H9 (cell line): ENCODE measurements at regions not wholly inside any gene's neighbourhood (a gene's known extent, or its start where the extent isn't known, plus 50 kb on each side); places are given as distances from the start of the nearest gene placed in this dataset.

ENCODE experiments used
- DNase-seq: peaks from one replicate; pipeline ENCODE4 v3.0.0-alpha.2; 2017
- H2AFZ ChIP-seq: one replicate; pipeline ENCODE4 v1.6.1; 2013; ENCODE audit warnings: mild to moderate bottlenecking, low read length, control low read depth, moderate library complexity
- H2AK5ac ChIP-seq: 2 replicates; pipeline ENCODE4 v1.6.1; 2013; ENCODE audit warnings: low read length, control low read depth, mixed read lengths; ENCODE audit not compliant: insufficient read length
- H2BK120ac ChIP-seq: one replicate; pipeline ENCODE4 v1.6.1; 2013; ENCODE audit warnings: low read depth, mild to moderate bottlenecking, low read length, control low read depth, inconsistent platforms; ENCODE audit not compliant: poor library complexity, severe bottlenecking
- H2BK12ac ChIP-seq: 2 replicates; pipeline ENCODE4 v1.6.1; 2013; ENCODE audit warnings: low read length, control low read depth, mixed read lengths, low read depth; ENCODE audit not compliant: insufficient read length
- H2BK15ac ChIP-seq: 2 replicates; pipeline ENCODE4 v1.6.1; 2013; ENCODE audit warnings: low read depth, low read length, control low read depth
- H2BK20ac ChIP-seq: one replicate; pipeline ENCODE4 v1.6.1; 2013; ENCODE audit warnings: low read depth, mild to moderate bottlenecking, low read length, control low read depth, inconsistent platforms; ENCODE audit not compliant: poor library complexity, severe bottlenecking
- H2BK5ac ChIP-seq: 2 replicates; pipeline ENCODE4 v1.6.1; 2013; ENCODE audit warnings: low read length, control low read depth, mixed read lengths; ENCODE audit not compliant: insufficient read length
- H3K14ac ChIP-seq: 2 replicates; pipeline ENCODE4 v1.6.1; 2013; ENCODE audit warnings: low read length, control low read depth; ENCODE audit not compliant: insufficient read depth
- H3K18ac ChIP-seq: 2 replicates; pipeline ENCODE4 v1.6.1; 2013; ENCODE audit warnings: low read depth, mild to moderate bottlenecking, mixed read lengths, low read length, control low read depth; ENCODE audit not compliant: insufficient read length
- H3K23ac ChIP-seq: 2 replicates; pipeline ENCODE4 v1.6.1; 2013; ENCODE audit warnings: low read length, control low read depth, mixed read lengths, low read depth; ENCODE audit not compliant: insufficient read length
- H3K23me2 ChIP-seq: 2 replicates; pipeline ENCODE4 v1.6.1; 2013; ENCODE audit warnings: low read depth, mild to moderate bottlenecking, mixed read lengths, low read length, control low read depth; ENCODE audit not compliant: insufficient read length, poor library complexity, severe bottlenecking
- H3K27ac ChIP-seq: 2 replicates; pipeline ENCODE4 v1.5.1; 2013; ENCODE audit warnings: low read length, control low read depth, mixed read lengths, low read depth; ENCODE audit not compliant: insufficient read length
- H3K27me3 ChIP-seq: 2 replicates; pipeline ENCODE4 v1.6.1; 2013; ENCODE audit warnings: low read length, control low read depth, inconsistent platforms; ENCODE audit not compliant: insufficient read depth
- H3K4ac ChIP-seq: 2 replicates; pipeline ENCODE4 v1.6.1; 2013; ENCODE audit warnings: low read depth, mild to moderate bottlenecking, control low read depth, inconsistent platforms, low read length, moderate library complexity
- H3K4me1 ChIP-seq: 2 replicates; pipeline ENCODE4 v1.6.1; 2013; ENCODE audit warnings: low read length, control low read depth, inconsistent platforms; ENCODE audit not compliant: insufficient read depth
- H3K4me2 ChIP-seq: 2 replicates; pipeline ENCODE4 v1.6.1; 2013; ENCODE audit warnings: low read length, control low read depth, mixed read lengths; ENCODE audit not compliant: insufficient read length, insufficient read depth
- H3K56ac ChIP-seq: 2 replicates; pipeline ENCODE4 v1.6.1; 2013; ENCODE audit warnings: low read depth, mild to moderate bottlenecking, mixed read lengths, low read length, control low read depth; ENCODE audit not compliant: insufficient read length
- H3K79me1 ChIP-seq: 2 replicates; pipeline ENCODE4 v1.6.1; 2013; ENCODE audit warnings: low read depth, mild to moderate bottlenecking, moderate library complexity, low read length, control low read depth, inconsistent platforms; ENCODE audit not compliant: insufficient read depth, poor library complexity, severe bottlenecking
- H3K79me2 ChIP-seq: 2 replicates; pipeline ENCODE4 v1.6.1; 2013; ENCODE audit warnings: low read length, control low read depth, inconsistent platforms; ENCODE audit not compliant: insufficient read depth
- H3K9ac ChIP-seq: 2 replicates; pipeline ENCODE4 v1.6.1; 2013; ENCODE audit warnings: low read length, control low read depth, mixed read lengths; ENCODE audit not compliant: insufficient read length; ENCODE audit errors: extremely low read depth
- H3K9me3 ChIP-seq: one replicate; pipeline ENCODE4 v1.6.1; 2013; ENCODE audit warnings: low read depth, low read length, inconsistent platforms; ENCODE audit not compliant: control insufficient read depth
- H3T11ph ChIP-seq: one replicate; pipeline ENCODE4 v1.6.1; 2013; ENCODE audit warnings: mild to moderate bottlenecking, low read length, control low read depth, inconsistent platforms
- H4K20me1 ChIP-seq: one replicate; pipeline ENCODE4 v1.6.1; 2013; ENCODE audit not compliant: control insufficient read depth, insufficient read length, insufficient read depth
- H4K5ac ChIP-seq: 2 replicates; pipeline ENCODE4 v1.6.1; 2013; ENCODE audit warnings: low read depth, mild to moderate bottlenecking, mixed read lengths, low read length, control low read depth; ENCODE audit not compliant: insufficient read length
- H4K8ac ChIP-seq: replicated peaks from 2 replicates; pipeline ENCODE4 v1.6.1; 2013; ENCODE audit warnings: low read length, control low read depth, mixed read lengths, low read depth; ENCODE audit not compliant: insufficient read length
- H4K91ac ChIP-seq: 2 replicates; pipeline ENCODE4 v1.6.1; 2013; ENCODE audit warnings: low read depth, mild to moderate bottlenecking, moderate library complexity, mixed read lengths, low read length, control low read depth; ENCODE audit not compliant: insufficient read length
- H3K27ac Mint-ChIP-seq, 3 experiments: 2 replicates in 2 of 3; 3 replicates in 1 of 3; pipeline ENCODE4 v1.8.0; 2020 to 2021; ENCODE audit warnings: mixed read lengths in 3 of 3, mild to moderate bottlenecking in 1 of 3, moderate library complexity in 1 of 3
- H3K27me3 Mint-ChIP-seq: 2 replicates; pipeline ENCODE4 v1.8.0; 2021; ENCODE audit warnings: low read depth, mild to moderate bottlenecking, moderate library complexity, mixed read lengths
- H3K36me3 Mint-ChIP-seq, 3 experiments: 2 replicates in 2 of 3; 3 replicates in 1 of 3; pipeline ENCODE4 v1.8.0; 2020 to 2021; ENCODE audit warnings: low read depth in 3 of 3, mixed read lengths in 3 of 3; ENCODE audit not compliant: insufficient read depth in 1 of 3
- H3K4me1 Mint-ChIP-seq, 2 experiments: 2 replicates each; pipeline ENCODE4 v1.8.0; 2020; ENCODE audit warnings: mixed read lengths in 2 of 2
- H3K4me3 Mint-ChIP-seq, 2 experiments: 2 replicates in 1 of 2; 3 replicates in 1 of 2; pipeline ENCODE4 v1.8.0; 2020 to 2021; ENCODE audit warnings: mild to moderate bottlenecking in 2 of 2, mixed read lengths in 2 of 2, moderate library complexity in 1 of 2
- H3K9me3 Mint-ChIP-seq, 2 experiments: 2 replicates in 1 of 2; 3 replicates in 1 of 2; pipeline ENCODE4 v1.8.0; 2020; ENCODE audit warnings: mild to moderate bottlenecking in 2 of 2, mixed read lengths in 2 of 2, moderate library complexity in 1 of 2
- CTCF ChIP-seq: fragments of 200-600 bp; sonication (generic); conservative IDR thresholded peaks from 3 replicates; pipeline ENCODE4 v1.8.0; 2021; ENCODE audit warnings: antibody characterized with exemption, mild to moderate bottlenecking
- WGBS: extraction: QIAGEN DNeasy Blood & Tissue Kit; methylation state at CpG from one replicate; pipeline ENCODE4 v1.1.7; 2013; ENCODE audit warnings: missing lambda C conversion rate, low lambda C conversion rate, mixed read lengths; ENCODE audit not compliant: insufficient read length; ENCODE audit errors: extremely low coverage; 5-methylcytosine and 5-hydroxymethylcytosine counted together

- H3K4me2 ChIP-seq: no peak overlapping the region
- H3K4me1 Mint-ChIP-seq: no peaks in the 10 kb centered on the region
- H2BK15ac ChIP-seq: no peak overlapping the region
- no peak overlapping the region for H2BK12ac ChIP-seq
- H4K91ac ChIP-seq: no peak overlapping the region
- no peak overlapping the region for H3K14ac ChIP-seq
- H3K27ac Mint-ChIP-seq: no peak overlapping the region; a peak in 1 of 7 replicates
- H3K79me2 ChIP-seq: no peaks in the 10 kb centered on the region
- H3K79me1 ChIP-seq: no peaks in the 10 kb centered on the region
- H4K20me1 ChIP-seq: no peaks in the 10 kb centered on the region
- no peak overlapping the region for H3K4ac ChIP-seq
- H3T11ph ChIP-seq: no peak overlapping the region
- no peak overlapping the region for H2BK120ac ChIP-seq
- H3K9me3 ChIP-seq: no peaks in the 10 kb centered on the region
- no peak overlapping the region for H3K23ac ChIP-seq
- H3K27me3 ChIP-seq: no peaks in the 10 kb centered on the region
- no peak overlapping the region for H3K56ac ChIP-seq
- H2BK5ac ChIP-seq: no peak overlapping the region
- H2BK20ac ChIP-seq: no peak overlapping the region
- H3K23me2 ChIP-seq: no peaks in the 10 kb centered on the region
- H4K5ac ChIP-seq: no peak overlapping the region
- H3K9me3 Mint-ChIP-seq: no peaks in the 10 kb centered on the region
- no peak for DNase-seq
- H3K4me3 Mint-ChIP-seq: no peak overlapping the region
- H2AK5ac ChIP-seq: no peak overlapping the region
- WGBS: no CpG with 5 or more reads among the region's 17 CpGs
- H3K9ac ChIP-seq: no peak overlapping the region
- no peaks in the 10 kb centered on the region for H3K36me3 Mint-ChIP-seq
- no peaks in the 10 kb centered on the region; the same call in 1 of the 2 replicates for H3K27me3 Mint-ChIP-seq
- H2AFZ ChIP-seq: no peak overlapping the region
- H4K8ac ChIP-seq: no peak overlapping the region
- H3K18ac ChIP-seq: no peak overlapping the region
- H3K27ac ChIP-seq: no peak overlapping the region
- no peak for TF ChIP-seq CTCF
- H3K4me1 ChIP-seq: no peaks in the 10 kb centered on the region
Observed at GRCh38 chr9:86838519-86839497, 108.5 kb downstream of the GAS1 start.
